Duodenal mucosa (tissue), 2 donors: ENCODE measurements at regions not wholly inside any gene's neighbourhood (a gene's known extent, or its start where the extent isn't known, plus 50 kb on each side); places are given as distances from the start of the nearest gene placed in this dataset.
"Not testable (repeated sequence)": the region's sequence is repeated elsewhere in the genome, so short reads cannot be mapped to it uniquely, and the experiment has no call there.

ENCODE experiments used
- H3K27ac ChIP-seq: one replicate; pipeline ENCODE4 v1.7.0; 2013; ENCODE audit warnings: low read depth, low read length
- H3K27me3 ChIP-seq, 2 donors: one replicate each; pipeline ENCODE4 v1.7.0; 2013; ENCODE audit warnings: low read length in 2 of 2, control low read depth in 1 of 2; ENCODE audit not compliant: insufficient read depth in 2 of 2, control insufficient read depth in 1 of 2
- H3K36me3 ChIP-seq, 2 donors: one replicate each; pipeline ENCODE4 v1.7.0; 2013; ENCODE audit warnings: low read length in 2 of 2, control low read depth in 1 of 2; ENCODE audit not compliant: insufficient read depth in 2 of 2, control insufficient read depth in 1 of 2
- H3K4me1 ChIP-seq, 2 donors: one replicate each; pipeline ENCODE4 v1.7.0; 2013; ENCODE audit warnings: low read length in 2 of 2, control low read depth in 1 of 2; ENCODE audit not compliant: insufficient read depth in 2 of 2, control insufficient read depth in 1 of 2
- H3K4me3 ChIP-seq, 2 donors: one replicate each; pipeline ENCODE4 v1.7.0; 2013; ENCODE audit warnings: low read length in 2 of 2, low read depth in 1 of 2
- H3K9ac ChIP-seq, 2 donors: one replicate each; pipeline ENCODE4 v1.7.0; 2013; ENCODE audit warnings: low read length in 2 of 2, low read depth in 1 of 2
- H3K9me3 ChIP-seq, 2 donors: one replicate each; pipeline ENCODE4 v1.7.0; 2013; ENCODE audit warnings: low read length in 2 of 2, control low read depth in 1 of 2; ENCODE audit not compliant: control insufficient read depth in 1 of 2

DNA sequence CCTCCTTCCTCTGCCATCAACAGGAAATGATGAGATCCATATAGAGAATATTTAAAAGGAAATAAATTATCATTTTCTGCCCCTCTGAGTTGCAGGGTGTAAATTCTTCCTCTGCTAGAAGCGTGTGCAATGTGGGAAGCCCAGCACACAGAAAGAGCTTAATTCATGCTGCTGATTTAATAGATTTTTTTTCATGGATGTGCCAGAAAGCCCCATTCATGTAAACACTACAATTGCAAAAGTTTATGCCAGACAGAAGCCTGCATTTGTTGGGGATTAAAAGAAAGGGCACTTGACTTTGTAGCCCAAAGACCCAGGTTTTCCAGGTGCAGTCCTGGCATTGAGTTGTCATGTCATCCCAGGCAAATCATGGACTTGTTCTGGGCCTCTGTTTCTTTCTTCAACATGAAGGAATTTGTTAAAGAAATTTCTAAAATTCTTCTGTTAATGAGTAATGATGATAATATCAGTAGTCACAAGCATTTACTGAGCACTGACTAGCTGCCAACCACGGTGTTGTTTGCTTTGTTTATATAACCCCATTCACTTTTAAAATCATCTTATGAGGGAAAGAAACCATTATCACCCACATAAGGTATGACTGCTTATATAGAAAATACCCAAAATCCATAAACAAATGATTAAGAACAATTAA, 341.7 kb downstream of the ANAPC1 start:
- H3K27ac ChIP-seq, H3K36me3 ChIP-seq, H3K4me1 ChIP-seq, H3K27me3 ChIP-seq, H3K9ac ChIP-seq, H3K9me3 ChIP-seq, H3K4me3 ChIP-seq: not testable (repeated sequence)

DNA sequence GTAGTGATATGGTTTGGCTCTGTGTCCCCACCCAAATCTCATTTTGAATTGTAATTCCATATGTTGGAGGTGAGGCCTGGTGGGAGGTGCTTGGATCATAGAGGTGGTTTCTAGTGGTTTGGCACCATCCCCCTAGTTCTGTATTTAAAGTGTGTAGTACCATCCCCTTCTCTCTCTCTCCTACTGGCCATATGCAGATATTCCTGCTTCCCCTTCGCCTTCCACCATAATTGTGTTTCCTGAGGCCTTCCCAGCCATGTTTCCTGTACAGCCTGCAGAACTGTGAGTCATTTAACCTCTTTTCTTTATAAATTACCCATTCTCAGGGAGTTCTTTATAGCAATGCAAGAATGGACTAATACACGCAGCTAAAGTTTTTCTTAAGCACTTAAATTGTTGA, 340.0 kb downstream of the ANAPC1 start:
- not testable (repeated sequence) for H3K9ac ChIP-seq, H3K4me1 ChIP-seq, H3K27me3 ChIP-seq, H3K9me3 ChIP-seq, H3K27ac ChIP-seq, H3K36me3 ChIP-seq, H3K4me3 ChIP-seq

DNA sequence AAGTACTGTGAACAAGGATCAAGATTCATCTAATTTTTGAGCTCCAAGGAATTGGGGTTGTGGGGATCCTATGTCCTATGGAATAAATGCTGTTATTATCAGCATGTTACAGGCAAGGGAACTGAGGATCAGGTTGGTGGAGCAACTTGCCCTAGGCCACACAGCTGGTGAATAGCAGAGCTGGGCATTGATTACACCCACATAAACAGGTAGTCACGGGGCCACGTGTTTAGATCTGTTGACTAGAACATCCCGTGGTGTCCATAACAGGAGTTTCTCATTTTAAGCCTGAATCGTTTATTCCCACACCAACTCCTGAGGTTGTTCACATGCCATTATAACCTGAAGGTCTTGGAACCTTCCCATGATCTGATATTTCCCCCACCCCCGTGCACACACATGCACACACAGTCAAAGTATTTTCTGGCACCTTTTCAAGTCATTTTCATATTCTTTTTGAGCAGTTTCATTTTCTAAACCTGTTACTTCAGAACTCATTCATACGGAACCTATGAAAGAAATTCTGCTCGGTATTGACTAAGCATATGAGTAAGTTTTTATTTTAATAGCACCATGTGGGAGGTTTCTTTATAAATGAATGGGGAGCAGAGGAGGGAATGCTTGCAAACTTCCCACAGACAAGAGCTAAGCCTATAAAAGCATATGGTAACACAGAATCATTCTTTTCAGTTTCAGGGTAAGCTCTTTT, 338.1 kb downstream of the ANAPC1 start:
- H3K9me3 ChIP-seq, H3K9ac ChIP-seq, H3K36me3 ChIP-seq, H3K27me3 ChIP-seq, H3K27ac ChIP-seq, H3K4me1 ChIP-seq, H3K4me3 ChIP-seq: not testable (repeated sequence)

DNA sequence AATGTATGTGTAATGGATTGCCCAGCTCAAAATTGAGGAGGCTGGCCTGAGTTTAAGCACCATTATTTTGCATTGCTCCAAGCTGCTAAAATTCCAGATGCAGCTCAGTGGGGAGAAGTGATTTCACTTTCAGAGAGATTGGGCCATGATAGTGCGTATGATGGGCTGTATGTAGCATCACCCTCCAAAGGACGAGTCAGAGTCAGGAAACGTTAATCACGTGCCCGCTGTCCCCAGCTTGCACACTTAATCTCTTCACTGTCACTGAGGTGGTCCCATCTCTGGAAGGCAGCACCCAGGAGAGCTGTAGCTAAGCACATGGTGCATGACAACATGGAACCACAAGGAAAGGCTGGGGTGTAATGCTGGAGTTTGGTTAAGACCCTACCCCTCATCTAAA, 337.4 kb downstream of the ANAPC1 start:
- H3K4me1 ChIP-seq, H3K27me3 ChIP-seq, H3K36me3 ChIP-seq, H3K4me3 ChIP-seq, H3K27ac ChIP-seq, H3K9ac ChIP-seq, H3K9me3 ChIP-seq: not testable (repeated sequence)

DNA sequence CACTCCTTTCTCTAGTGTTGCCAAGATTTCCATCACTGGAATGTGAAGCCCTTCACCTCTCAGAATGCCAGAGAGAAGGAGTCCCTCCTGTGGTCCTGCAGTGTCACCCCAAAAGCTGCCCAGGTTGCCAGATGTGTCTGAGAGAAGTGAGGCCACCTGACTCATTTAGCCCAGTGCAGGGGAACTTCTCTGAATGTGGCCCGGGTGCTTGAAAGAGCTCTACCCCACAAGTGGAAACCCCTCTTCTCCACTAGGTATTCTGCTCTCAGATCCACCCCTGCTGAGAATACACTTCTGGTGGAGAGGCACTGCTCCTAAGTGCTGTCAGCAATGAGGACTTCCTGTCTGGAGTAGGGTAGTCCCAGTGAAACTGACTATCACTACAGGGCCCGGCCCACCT, 334.8 kb downstream of the ANAPC1 start:
- not testable (repeated sequence) for H3K9ac ChIP-seq, H3K4me1 ChIP-seq, H3K4me3 ChIP-seq, H3K9me3 ChIP-seq, H3K36me3 ChIP-seq, H3K27ac ChIP-seq, H3K27me3 ChIP-seq

DNA sequence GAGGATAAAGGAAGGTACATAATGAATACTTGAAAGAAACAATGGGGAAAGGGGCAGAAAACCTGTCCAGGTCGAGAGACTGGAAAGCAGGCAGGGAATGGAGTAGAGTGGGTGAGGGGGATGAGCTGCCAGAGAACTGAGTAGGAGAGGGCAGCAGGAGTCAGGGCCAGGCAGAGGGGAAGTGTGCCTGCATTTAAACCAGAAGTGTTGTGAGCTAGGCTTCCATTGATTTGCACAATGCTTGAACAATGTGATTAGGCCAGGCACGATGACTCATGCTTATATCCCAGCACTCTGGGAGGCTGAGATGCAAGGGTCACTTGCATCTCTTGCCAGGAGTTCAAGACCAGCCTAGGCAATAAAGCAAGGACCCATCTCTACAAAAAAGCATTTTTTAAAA, 332.6 kb downstream of the ANAPC1 start:
- H3K36me3 ChIP-seq, H3K27me3 ChIP-seq, H3K9me3 ChIP-seq, H3K4me1 ChIP-seq, H3K4me3 ChIP-seq, H3K9ac ChIP-seq, H3K27ac ChIP-seq: not testable (repeated sequence)

DNA sequence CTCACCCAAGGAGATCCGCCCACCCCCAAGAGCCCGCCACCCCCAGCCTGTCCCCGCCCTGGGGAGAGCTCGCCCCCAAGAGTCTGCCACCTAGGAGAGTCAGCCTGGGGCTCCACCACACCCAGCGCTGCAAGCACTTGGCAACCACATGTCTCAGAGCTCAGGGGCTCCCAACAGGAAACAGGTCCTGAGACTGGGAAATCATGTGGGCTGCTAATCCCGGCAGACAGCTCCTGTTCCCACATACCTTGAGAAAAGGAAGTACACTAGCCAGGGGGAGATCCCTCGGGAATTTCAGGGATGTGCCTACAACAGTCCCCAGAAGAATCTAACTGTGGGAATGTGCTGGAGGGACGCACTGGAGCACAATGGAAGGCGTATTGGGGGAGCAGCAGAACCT, 331.4 kb downstream of the ANAPC1 start:
- H3K36me3 ChIP-seq, H3K9me3 ChIP-seq, H3K9ac ChIP-seq, H3K4me3 ChIP-seq, H3K4me1 ChIP-seq, H3K27me3 ChIP-seq, H3K27ac ChIP-seq: not testable (repeated sequence)

DNA sequence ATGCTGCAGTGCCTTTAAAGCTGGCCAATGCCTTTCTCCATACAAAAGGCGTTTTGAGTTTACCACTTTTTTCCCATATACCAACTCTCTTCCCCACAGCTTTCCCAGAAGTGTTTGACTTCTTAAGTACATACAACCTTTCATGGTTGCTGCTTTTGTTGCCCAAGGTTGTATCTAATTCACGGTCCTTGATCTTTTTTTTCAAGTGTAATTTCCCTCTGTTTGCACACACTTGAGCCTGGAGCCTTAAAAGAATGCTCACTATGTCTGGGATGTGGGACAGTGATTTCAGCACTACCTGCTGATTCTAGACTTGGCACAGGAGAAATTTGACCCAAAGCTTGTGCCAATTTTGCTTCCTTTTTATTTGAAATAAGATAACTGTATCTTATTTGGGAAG, 324.7 kb downstream of the ANAPC1 start:
- H3K36me3 ChIP-seq, H3K27me3 ChIP-seq, H3K9ac ChIP-seq, H3K27ac ChIP-seq, H3K4me1 ChIP-seq, H3K9me3 ChIP-seq, H3K4me3 ChIP-seq: not testable (repeated sequence)

DNA sequence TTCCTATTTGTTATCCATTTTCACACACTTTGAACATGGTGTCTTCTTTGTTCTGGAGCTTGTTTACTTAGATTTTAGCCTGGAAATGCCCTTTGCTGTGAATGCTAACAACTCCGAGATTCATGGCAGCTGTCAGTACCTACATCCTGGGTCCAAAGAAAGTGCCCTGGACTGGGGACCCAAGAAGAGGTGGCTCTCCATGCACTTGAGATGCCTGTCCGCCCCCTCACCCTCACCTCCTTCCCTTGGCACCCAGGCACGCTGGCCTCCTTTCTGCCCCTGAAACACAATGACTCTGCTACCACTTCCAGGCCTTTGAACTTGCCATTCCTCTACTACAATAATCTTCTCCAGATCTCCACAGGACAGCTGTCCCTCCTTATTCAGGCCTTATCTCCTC, 324.2 kb downstream of the ANAPC1 start:
- not testable (repeated sequence) for H3K4me1 ChIP-seq, H3K36me3 ChIP-seq, H3K4me3 ChIP-seq, H3K9ac ChIP-seq, H3K27ac ChIP-seq, H3K27me3 ChIP-seq, H3K9me3 ChIP-seq

DNA sequence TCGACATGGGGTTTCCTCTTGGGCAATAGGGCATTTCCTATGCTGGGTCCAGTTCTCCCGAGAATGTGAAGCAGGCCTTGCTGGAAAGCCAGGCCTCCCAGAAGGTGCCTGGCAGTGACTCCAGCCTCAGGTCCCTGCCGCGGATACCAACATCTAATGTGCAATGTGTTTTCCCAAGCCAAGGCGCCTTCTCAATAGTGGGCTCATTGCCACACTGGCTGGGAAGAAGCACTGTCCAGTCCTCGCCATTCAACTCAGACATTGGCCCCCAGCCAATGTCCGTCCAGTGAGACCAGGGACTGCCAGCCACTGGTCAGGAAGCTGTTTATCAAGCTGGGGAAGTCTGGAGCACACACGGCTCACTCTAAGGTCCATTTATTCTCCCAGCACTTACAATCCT, 317.9 kb downstream of the ANAPC1 start:
- not testable (repeated sequence) for H3K27ac ChIP-seq, H3K9me3 ChIP-seq, H3K4me1 ChIP-seq, H3K27me3 ChIP-seq, H3K9ac ChIP-seq, H3K4me3 ChIP-seq, H3K36me3 ChIP-seq

DNA sequence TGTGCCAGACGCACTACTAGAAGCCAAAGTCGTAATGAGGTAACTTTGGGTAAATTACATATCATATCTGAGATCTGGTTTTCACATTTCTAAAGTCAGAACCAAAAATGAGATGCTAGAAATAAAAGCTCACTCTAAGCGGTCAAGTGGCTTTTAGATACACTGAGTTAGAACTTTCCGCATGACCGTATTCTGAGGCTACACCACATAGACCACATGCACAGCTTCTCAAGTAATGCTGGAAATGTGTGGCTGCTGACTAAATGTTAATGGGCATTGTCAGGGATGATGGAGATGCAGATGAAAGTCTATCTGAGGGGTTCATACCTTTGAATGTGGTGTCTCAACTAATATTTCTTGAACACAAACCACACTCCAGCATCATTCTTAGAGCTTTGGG, 316.8 kb downstream of the ANAPC1 start:
- H3K4me1 ChIP-seq, H3K9me3 ChIP-seq, H3K9ac ChIP-seq, H3K27me3 ChIP-seq, H3K27ac ChIP-seq, H3K36me3 ChIP-seq, H3K4me3 ChIP-seq: not testable (repeated sequence)
